EH (cell line): ENCODE measurements at regions not wholly inside any gene's neighbourhood (a gene's known extent, or its start where the extent isn't known, plus 50 kb on each side); places are given as distances from the start of the nearest gene placed in this dataset.

Source experiments
- DNase-seq: peaks from one replicate; pipeline ENCODE4 v3.0.0-alpha.2; 2015; ENCODE audit warnings: low read depth

GRCh38 chr9:7300484-7300883 is 499.1 kb downstream of the DMAC1 start:
- DNase-seq = no peak

GRCh38 chr9:7298123-7298522 is 501.5 kb downstream of the DMAC1 start:
- no peak for DNase-seq

GRCh38 chr9:7297521-7297920 is 502.1 kb downstream of the DMAC1 start:
- no peak for DNase-seq

GRCh38 chr9:7293091-7293490 is 506.5 kb downstream of the DMAC1 start:
- DNase-seq = no peak

GRCh38 chr9:7289773-7290172 is 509.8 kb downstream of the DMAC1 start:
- DNase-seq = no peak

- no peak for DNase-seq
Observed at GRCh38 chr9:7287986-7288385, 511.6 kb downstream of the DMAC1 start.

- DNase-seq = no peak
Observed at GRCh38 chr9:7287065-7287464, 512.5 kb downstream of the DMAC1 start.

GRCh38 chr9:7286101-7286500 is 513.5 kb downstream of the DMAC1 start:
- no peak for DNase-seq

- no peak for DNase-seq
Observed at GRCh38 chr9:7285199-7285598, 514.4 kb downstream of the DMAC1 start.

- no peak for DNase-seq
Observed at GRCh38 chr9:7284517-7284916, 515.1 kb downstream of the DMAC1 start.

- no peak for DNase-seq
Observed at GRCh38 chr9:7284117-7284516, 515.5 kb downstream of the DMAC1 start.

GRCh38 chr9:7273575-7273974 is 515.8 kb downstream of the KDM4C start:
- peak; percentile 28 for DNase-seq

- DNase-seq = no peak
Observed at GRCh38 chr9:7266911-7267595, 509.3 kb downstream of the KDM4C start.

GRCh38 chr9:7265181-7265580 is 507.4 kb downstream of the KDM4C start:
- no peak for DNase-seq

- DNase-seq = no peak
Observed at GRCh38 chr9:7259544-7260241, 501.9 kb downstream of the KDM4C start.

GRCh38 chr9:7258688-7259396 is 501.1 kb downstream of the KDM4C start:
- no peak for DNase-seq

GRCh38 chr9:7246917-7247522 is 489.2 kb downstream of the KDM4C start:
- DNase-seq = no peak

- DNase-seq = no peak
Observed at GRCh38 chr9:7245976-7246580, 488.3 kb downstream of the KDM4C start.

- no peak for DNase-seq
Observed at GRCh38 chr9:7243838-7244237, 486.1 kb downstream of the KDM4C start.

GRCh38 chr9:7242126-7242525 is 484.4 kb downstream of the KDM4C start:
- DNase-seq = no peak

GRCh38 chr9:7241694-7242093 is 483.9 kb downstream of the KDM4C start:
- DNase-seq = no peak

- no peak for DNase-seq
Observed at GRCh38 chr9:7240569-7241311, 483.0 kb downstream of the KDM4C start.
